Caco-2 (cell line): ENCODE measurements at regions not wholly inside any gene's neighbourhood (a gene's known extent, or its start where the extent isn't known, plus 50 kb on each side); places are given as distances from the start of the nearest gene placed in this dataset.

Experiments used
- BruUV-seq: library from RNA; stranded (reverse); fragments of 400-500 nt; replicated peaks from 2 replicates; lab custom pipeline; 2021; lab: Mats Ljungman, UMichigan
- CTCF ChIA-PET: fragments of 300-600 bp; sonication (Branson Sonifier 250); formaldehyde crosslinking; loops from one replicate; lab custom pipeline; 2022; ENCODE audit warnings: antibody characterized with exemption; lab: Charles Lee
- POLR2A ChIA-PET: fragments of 300-600 bp; sonication (Branson Sonifier 250); formaldehyde crosslinking; loops from one replicate; lab custom pipeline; 2022; ENCODE audit warnings: antibody characterized with exemption; lab: Charles Lee
- DNase-seq, 2 experiments: peaks; one replicate each; pipeline versions ENCODE4 v3.0.0 to v3.0.0-alpha.2; 2020 to 2022
- H3K27me3 ChIP-seq: replicated peaks from 2 replicates; pipeline ENCODE4 v1.6.0; 2011; ENCODE audit warnings: low read length; ENCODE audit not compliant: control insufficient read depth, insufficient read depth
- H3K36me3 ChIP-seq: 2 replicates; pipeline ENCODE4 v1.5.1; 2011; ENCODE audit warnings: low read length; ENCODE audit not compliant: control insufficient read depth, insufficient read depth
- H3K4me1 ChIP-seq: fragments of 250-450 bp; sonication (Bioruptor Pico); 2 replicates; pipeline ENCODE4 v1.5.1; 2020; ENCODE audit warnings: mild to moderate bottlenecking
- H3K4me3 ChIP-seq: 2 replicates; pipeline ENCODE4 v1.5.1; 2011; ENCODE audit warnings: low read depth, mild to moderate bottlenecking, control low read depth, low read length
- H3K9me3 ChIP-seq: fragments of 250-450 bp; sonication (Bioruptor Pico); 2 replicates; pipeline ENCODE4 v1.5.1; 2020; ENCODE audit warnings: mild to moderate bottlenecking, moderate library complexity
- H3K27ac Mint-ChIP-seq: one replicate; pipeline ENCODE4 v1.8.0; 2022; ENCODE audit warnings: mixed read lengths; ENCODE audit not compliant: unreplicated experiment
- H3K27me3 Mint-ChIP-seq: one replicate; pipeline ENCODE4 v1.8.0; 2022; ENCODE audit warnings: mixed read lengths; ENCODE audit not compliant: insufficient read depth, unreplicated experiment
- H3K36me3 Mint-ChIP-seq: one replicate; pipeline ENCODE4 v1.8.0; 2022; ENCODE audit warnings: mild to moderate bottlenecking, mixed read lengths; ENCODE audit not compliant: insufficient read depth, unreplicated experiment
- H3K4me1 Mint-ChIP-seq: one replicate; pipeline ENCODE4 v1.8.0; 2022; ENCODE audit warnings: low read depth, mixed read lengths; ENCODE audit not compliant: unreplicated experiment
- H3K4me3 Mint-ChIP-seq: one replicate; pipeline ENCODE4 v1.8.0; 2022; ENCODE audit warnings: mild to moderate bottlenecking, moderate library complexity, mixed read lengths; ENCODE audit not compliant: unreplicated experiment
- H3K9me3 Mint-ChIP-seq: one replicate; pipeline ENCODE4 v1.8.0; 2022; ENCODE audit warnings: mixed read lengths; ENCODE audit not compliant: unreplicated experiment
- CTCF ChIP-seq, 2 experiments: fragments of 200-600 bp in 1 of 2; IDR thresholded peaks; 1 replicate in 1 of 2; 2 replicates in 1 of 2; pipeline versions ENCODE4 v1.5.1 to v1.8.0; 2011 to 2022; ENCODE audit warnings: antibody characterized with exemption in 1 of 2, control low read depth in 1 of 2, inconsistent platforms in 1 of 2, low read depth in 1 of 2, low read length in 1 of 2, mild to moderate bottlenecking in 1 of 2, moderate library complexity in 1 of 2; ENCODE audit not compliant: insufficient read depth in 1 of 2, severe bottlenecking in 1 of 2, unreplicated experiment in 1 of 2
- intact Hi-C: fragments of 100-400 bp; cut with micrococcal nuclease; formaldehyde crosslinking; loops from one replicate; pipeline ENCODE4 v1.10.0; 2022; ENCODE audit not compliant: unreplicated experiment

- intact Hi-C loops, result loop anchor here (5.0 kb wide), 1 partner anchor 1010 kb away; no protein-coding TSS in a partner anchor
- no peak for TF ChIP-seq CTCF (IDR thresholded peaks at IDR 0.05; ENCODE audit: insufficient read depth in 1 of 2, low read depth in 1 of 2, low read length in 1 of 2, severe bottlenecking in 1 of 2, unreplicated experiment in 1 of 2)
- Histone ChIP-seq H3K36me3 (no peaks in the 10 kb centered on the region), H3K27me3 (no peaks in the 10 kb centered on the region), H3K4me1 (peaks cover 3% of the 10 kb centered on the region; the same call in 1 of the 2 replicates), H3K4me3 (no peak overlapping the region), H3K9me3 (no peaks in the 10 kb centered on the region)
- Mint-ChIP-seq H3K4me1 (peaks cover 8% of the 10 kb centered on the region), H3K27ac (no peak overlapping the region), H3K9me3 (no peaks in the 10 kb centered on the region), H3K36me3 (no peaks in the 10 kb centered on the region), H3K4me3 (no peak overlapping the region), H3K27me3 (no peaks in the 10 kb centered on the region)
- BruUV-seq, result no TSS peak
- ChIA-PET POLR2A (no interaction called here), CTCF (no interaction called here)
- DNase-seq, result no peak
These were observed 276.0 kb downstream of the UACA start for GRCh38 chr15:70487387-70487740.

GRCh38 chr15:70486451-70487386 lies 276.6 kb downstream of the UACA start:
- POLR2A ChIA-PET, result no interaction called here
- no peaks in the 10 kb centered on the region for H3K9me3 Mint-ChIP-seq
- H3K9me3 ChIP-seq, result no peaks in the 10 kb centered on the region
- no peak for TF ChIP-seq CTCF (IDR thresholded peaks at IDR 0.05; ENCODE audit: insufficient read depth in 1 of 2, low read depth in 1 of 2, low read length in 1 of 2, severe bottlenecking in 1 of 2, unreplicated experiment in 1 of 2)
- BruUV-seq, result no TSS peak
- H3K4me1 Mint-ChIP-seq, result peaks cover 3% of the 10 kb centered on the region
- no peaks in the 10 kb centered on the region for H3K36me3 Mint-ChIP-seq
- H3K27me3 Mint-ChIP-seq, result no peaks in the 10 kb centered on the region
- intact Hi-C loops, result loop anchor here (5.0 kb wide), 1 partner anchor 1009 kb away; no protein-coding TSS in a partner anchor
- no peaks in the 10 kb centered on the region for H3K36me3 ChIP-seq
- no peak overlapping the region for H3K27ac Mint-ChIP-seq
- no peak overlapping the region for H3K4me3 Mint-ChIP-seq
- no peak overlapping the region for H3K4me3 ChIP-seq
- CTCF ChIA-PET, result no interaction called here
- DNase-seq, result no peak
- H3K4me1 ChIP-seq, result no peaks in the 10 kb centered on the region
- no peaks in the 10 kb centered on the region for H3K27me3 ChIP-seq

GRCh38 chr15:70486012-70486411 lies 277.3 kb downstream of the UACA start:
- no peaks in the 10 kb centered on the region for H3K9me3 Mint-ChIP-seq
- Histone ChIP-seq H3K27me3 (no peaks in the 10 kb centered on the region), H3K36me3 (no peaks in the 10 kb centered on the region), H3K4me3 (no peak overlapping the region), H3K4me1 (no peaks in the 10 kb centered on the region), H3K9me3 (no peaks in the 10 kb centered on the region)
- no peaks in the 10 kb centered on the region for H3K27me3 Mint-ChIP-seq
- no peak overlapping the region for H3K4me3 Mint-ChIP-seq
- H3K27ac Mint-ChIP-seq, result no peak overlapping the region
- BruUV-seq, result no TSS peak
- DNase-seq, result no peak
- POLR2A ChIA-PET, result no interaction called here
- CTCF ChIA-PET, result no interaction called here
- intact Hi-C loops, result loop anchor here (5.0 kb wide), 1 partner anchor 1009 kb away; no protein-coding TSS in a partner anchor
- no peaks in the 10 kb centered on the region for H3K4me1 Mint-ChIP-seq
- no peak for TF ChIP-seq CTCF (IDR thresholded peaks at IDR 0.05; ENCODE audit: insufficient read depth in 1 of 2, low read depth in 1 of 2, low read length in 1 of 2, severe bottlenecking in 1 of 2, unreplicated experiment in 1 of 2)
- no peaks in the 10 kb centered on the region for H3K36me3 Mint-ChIP-seq
